ENCODE measurements at regions not wholly inside any gene's neighbourhood (a gene's known extent, or its start where the extent isn't known, plus 50 kb on each side); places are given as distances from the start of the nearest gene placed in this dataset.
"Not testable (repeated sequence)": the region's sequence is repeated elsewhere in the genome, so short reads cannot be mapped to it uniquely, and the experiment has no call there.

GRCh38 chr11:24171869-24172268 lies 325.0 kb upstream of the LUZP2 start:
- H3K4me3 ChIP-seq (ENCODE audit: low read length) = no peak overlapping the region
- H3K27me3 ChIP-seq (ENCODE audit: control insufficient read depth, insufficient read depth, low read length) = no peaks in the 10 kb centered on the region
- no peaks in the 10 kb centered on the region for H3K36me3 ChIP-seq (ENCODE audit: control insufficient read depth, insufficient read depth, low read length)
- H3K9ac ChIP-seq (ENCODE audit: low read length) = no peak overlapping the region
- H3K9me3 ChIP-seq (ENCODE audit: control insufficient read depth, low read length) = no peaks in the 10 kb centered on the region
- no peaks in the 10 kb centered on the region for H3K4me1 ChIP-seq (ENCODE audit: control insufficient read depth, insufficient read depth, low read length)

DNA sequence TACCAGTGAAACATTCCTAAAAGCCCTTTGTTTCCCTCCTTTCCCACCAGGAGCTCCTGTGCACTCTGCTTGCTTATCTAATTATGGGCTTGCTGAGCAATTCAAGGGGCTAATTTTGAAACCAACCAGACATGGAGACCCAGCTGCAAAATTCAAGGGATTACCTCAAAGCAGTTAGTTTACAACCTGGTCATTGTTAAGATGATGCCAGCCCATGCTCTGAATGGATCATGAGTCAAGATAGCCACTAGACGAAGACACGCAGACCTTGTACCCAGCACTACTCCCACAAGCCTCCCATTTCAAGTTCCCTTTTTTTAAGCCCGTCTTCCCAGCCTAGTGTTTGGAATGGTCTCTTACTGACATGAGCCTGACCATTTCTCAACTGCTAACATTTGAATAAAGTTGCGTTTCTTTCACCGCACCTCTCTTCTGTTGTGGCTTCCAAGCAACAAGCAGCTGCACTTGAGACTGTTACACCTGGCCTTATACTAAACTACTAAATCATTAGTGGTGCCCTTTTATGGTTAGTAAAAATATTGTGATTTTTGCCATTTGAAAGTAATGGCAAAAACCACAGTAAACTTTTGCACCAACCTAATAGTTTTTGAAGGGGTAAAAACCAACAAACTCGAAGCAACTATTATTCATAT lies 315.3 kb upstream of the LUZP2 start:
- no peaks in the 10 kb centered on the region for H3K36me3 ChIP-seq (ENCODE audit: control insufficient read depth, insufficient read depth, low read length)
- H3K9ac ChIP-seq (ENCODE audit: low read length) = no peak overlapping the region
- no peaks in the 10 kb centered on the region for H3K27me3 ChIP-seq (ENCODE audit: control insufficient read depth, insufficient read depth, low read length)
- no peak overlapping the region for H3K4me3 ChIP-seq (ENCODE audit: low read length)
- no peaks in the 10 kb centered on the region for H3K4me1 ChIP-seq (ENCODE audit: control insufficient read depth, insufficient read depth, low read length)
- no peaks in the 10 kb centered on the region for H3K9me3 ChIP-seq (ENCODE audit: control insufficient read depth, low read length)

DNA sequence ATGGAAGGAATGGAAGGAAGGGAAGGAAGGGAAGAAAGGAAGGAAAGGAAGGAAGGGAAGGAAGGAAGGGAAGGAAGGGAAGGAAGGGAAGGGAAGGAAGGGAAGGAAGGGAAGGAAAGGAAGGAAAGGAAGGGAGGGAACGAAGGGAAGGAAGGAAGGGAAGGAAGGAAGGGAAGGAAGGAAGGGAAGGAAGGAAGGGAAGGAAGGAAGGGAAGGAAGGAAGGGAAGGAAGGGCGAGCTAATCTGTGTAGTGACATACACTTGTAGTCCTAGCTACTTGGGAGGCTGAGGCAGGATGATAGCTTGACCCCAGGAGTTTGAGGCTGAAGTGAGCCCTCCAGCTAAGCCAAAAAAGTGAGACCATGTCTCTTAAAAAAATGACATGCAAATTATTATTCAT lies 311.3 kb upstream of the LUZP2 start:
- not testable (repeated sequence) for H3K27me3 ChIP-seq (ENCODE audit: control insufficient read depth, insufficient read depth, low read length); H3K36me3 ChIP-seq (ENCODE audit: control insufficient read depth, insufficient read depth, low read length); H3K4me1 ChIP-seq (ENCODE audit: control insufficient read depth, insufficient read depth, low read length); H3K9ac ChIP-seq (ENCODE audit: low read length); H3K9me3 ChIP-seq (ENCODE audit: control insufficient read depth, low read length); H3K4me3 ChIP-seq (ENCODE audit: low read length)

GRCh38 chr11:24196733-24197132 lies 300.1 kb upstream of the LUZP2 start:
- H3K9ac ChIP-seq (ENCODE audit: low read length) = no peak overlapping the region
- H3K9me3 ChIP-seq (ENCODE audit: control insufficient read depth, low read length) = no peaks in the 10 kb centered on the region

GRCh38 chr11:24198481-24198880 lies 298.4 kb upstream of the LUZP2 start:
- no peaks in the 10 kb centered on the region for H3K4me1 ChIP-seq (ENCODE audit: control insufficient read depth, insufficient read depth, low read length)
- H3K9ac ChIP-seq (ENCODE audit: low read length) = no peak overlapping the region
- H3K36me3 ChIP-seq (ENCODE audit: control insufficient read depth, insufficient read depth, low read length) = no peaks in the 10 kb centered on the region
- no peaks in the 10 kb centered on the region for H3K9me3 ChIP-seq (ENCODE audit: control insufficient read depth, low read length)
- H3K27me3 ChIP-seq (ENCODE audit: control insufficient read depth, insufficient read depth, low read length) = no peaks in the 10 kb centered on the region
- no peak overlapping the region for H3K4me3 ChIP-seq (ENCODE audit: low read length)

More at GRCh38 chr11:24196733-24197132, 300.1 kb upstream of the LUZP2 start:
- H3K36me3 ChIP-seq (ENCODE audit: control insufficient read depth, insufficient read depth, low read length) = no peaks in the 10 kb centered on the region
- no peak overlapping the region for H3K4me3 ChIP-seq (ENCODE audit: low read length)
- H3K4me1 ChIP-seq (ENCODE audit: control insufficient read depth, insufficient read depth, low read length) = no peaks in the 10 kb centered on the region
- H3K27me3 ChIP-seq (ENCODE audit: control insufficient read depth, insufficient read depth, low read length) = no peaks in the 10 kb centered on the region

DNA sequence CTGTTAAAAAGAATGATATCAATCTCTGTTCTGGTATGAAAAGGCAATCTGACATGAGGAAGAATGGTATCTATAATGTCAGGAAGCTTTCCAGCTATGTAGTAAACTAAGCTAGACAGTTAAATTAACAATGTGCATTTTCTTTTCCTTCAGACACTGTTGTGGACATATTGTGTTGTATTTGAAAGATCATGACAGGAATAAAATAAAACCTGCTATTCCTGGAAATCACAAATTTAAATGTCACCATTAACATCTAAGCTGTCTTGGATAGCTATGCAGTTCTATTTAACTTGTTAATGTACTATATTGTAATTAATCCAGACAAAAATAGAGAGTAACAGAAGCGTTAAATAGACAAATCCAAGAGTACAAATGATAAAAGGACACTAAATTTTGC lies 297.4 kb upstream of the LUZP2 start:
- H3K27me3 ChIP-seq (ENCODE audit: control insufficient read depth, insufficient read depth, low read length) = no peaks in the 10 kb centered on the region
- H3K36me3 ChIP-seq (ENCODE audit: control insufficient read depth, insufficient read depth, low read length) = no peaks in the 10 kb centered on the region
- H3K4me1 ChIP-seq (ENCODE audit: control insufficient read depth, insufficient read depth, low read length) = no peaks in the 10 kb centered on the region
- no peak overlapping the region for H3K9ac ChIP-seq (ENCODE audit: low read length)
- H3K4me3 ChIP-seq (ENCODE audit: low read length) = no peak overlapping the region
- H3K9me3 ChIP-seq (ENCODE audit: control insufficient read depth, low read length) = no peaks in the 10 kb centered on the region

- H3K9ac ChIP-seq (ENCODE audit: low read length) = no peak overlapping the region
- H3K9me3 ChIP-seq (ENCODE audit: control insufficient read depth, low read length) = no peaks in the 10 kb centered on the region
- no peaks in the 10 kb centered on the region for H3K27me3 ChIP-seq (ENCODE audit: control insufficient read depth, insufficient read depth, low read length)
- no peaks in the 10 kb centered on the region for H3K4me1 ChIP-seq (ENCODE audit: control insufficient read depth, insufficient read depth, low read length)
- no peaks in the 10 kb centered on the region for H3K36me3 ChIP-seq (ENCODE audit: control insufficient read depth, insufficient read depth, low read length)
- no peak overlapping the region for H3K4me3 ChIP-seq (ENCODE audit: low read length)
Measured at GRCh38 chr11:24206030-24206429, 290.8 kb upstream of the LUZP2 start.

DNA sequence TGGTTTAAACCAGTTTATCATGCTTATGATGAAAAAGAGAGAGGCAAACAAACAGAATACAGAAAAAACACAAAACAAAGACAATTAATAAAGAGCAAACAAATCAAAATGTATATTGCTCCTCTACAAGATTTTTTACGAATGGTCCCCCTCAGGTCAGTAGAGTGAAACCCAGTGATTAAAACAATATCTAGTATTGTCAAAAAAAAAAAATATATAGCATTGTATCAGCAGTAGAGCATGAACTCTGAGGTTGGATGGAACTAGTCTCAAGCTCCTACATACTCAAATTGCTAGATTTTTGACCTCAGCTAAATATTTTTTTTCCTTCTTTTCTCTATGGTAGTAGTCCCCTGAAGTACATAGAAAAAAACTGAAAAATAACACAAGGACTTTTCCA lies 290.3 kb upstream of the LUZP2 start:
- Histone ChIP-seq H3K27me3 (ENCODE audit: control insufficient read depth, insufficient read depth, low read length) (no peaks in the 10 kb centered on the region), H3K9me3 (ENCODE audit: control insufficient read depth, low read length) (no peaks in the 10 kb centered on the region), H3K36me3 (ENCODE audit: control insufficient read depth, insufficient read depth, low read length) (no peaks in the 10 kb centered on the region), H3K4me1 (ENCODE audit: control insufficient read depth, insufficient read depth, low read length) (no peaks in the 10 kb centered on the region), H3K9ac (ENCODE audit: low read length) (no peak overlapping the region), H3K4me3 (ENCODE audit: low read length) (no peak overlapping the region)

DNA sequence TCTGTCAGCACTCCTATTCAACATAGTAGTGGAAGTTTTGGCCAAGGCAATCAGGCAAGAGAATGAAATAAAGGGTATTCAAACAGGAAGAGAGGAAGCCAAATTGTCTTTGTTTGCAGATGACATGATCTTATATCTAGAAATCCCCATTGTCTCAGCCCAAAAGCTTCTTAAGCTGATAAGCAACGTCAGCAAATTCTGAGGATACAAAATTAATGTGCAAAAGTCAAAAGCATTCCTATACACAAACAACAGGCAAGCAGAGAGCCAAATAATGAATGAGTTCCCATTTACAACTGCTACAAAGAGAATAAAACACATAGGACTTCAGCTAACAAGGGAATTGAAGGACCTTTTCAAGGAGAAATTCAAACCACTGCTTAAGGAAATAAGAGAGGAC lies 280.4 kb upstream of the LUZP2 start:
- H3K9ac ChIP-seq (ENCODE audit: low read length) = no peak overlapping the region
- no peaks in the 10 kb centered on the region for H3K27me3 ChIP-seq (ENCODE audit: control insufficient read depth, insufficient read depth, low read length)
- no peaks in the 10 kb centered on the region for H3K9me3 ChIP-seq (ENCODE audit: control insufficient read depth, low read length)
- no peak overlapping the region for H3K4me3 ChIP-seq (ENCODE audit: low read length)
- H3K36me3 ChIP-seq (ENCODE audit: control insufficient read depth, insufficient read depth, low read length) = no peaks in the 10 kb centered on the region
- H3K4me1 ChIP-seq (ENCODE audit: control insufficient read depth, insufficient read depth, low read length) = no peaks in the 10 kb centered on the region

DNA sequence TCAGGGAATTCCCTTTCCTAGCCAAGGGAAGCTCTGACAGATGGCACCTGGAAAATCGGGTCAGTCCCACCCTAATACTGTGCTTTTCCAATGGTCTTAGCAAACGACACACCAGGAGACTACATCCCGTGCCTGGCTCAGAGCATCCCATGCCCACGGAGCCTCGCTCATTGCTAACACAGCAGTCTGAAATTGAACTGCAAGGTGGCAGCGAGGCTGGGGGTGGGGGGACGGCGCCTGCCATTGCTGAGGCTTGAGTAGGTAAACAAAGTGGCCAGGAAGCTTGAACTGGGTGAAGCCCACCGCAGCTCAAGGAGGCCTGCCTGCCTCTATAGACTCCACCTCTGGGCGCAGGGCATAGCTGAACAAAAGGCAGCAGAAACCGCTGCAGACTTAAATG lies 279.5 kb upstream of the LUZP2 start:
- not testable (repeated sequence) for H3K9me3 ChIP-seq (ENCODE audit: control insufficient read depth, low read length); H3K36me3 ChIP-seq (ENCODE audit: control insufficient read depth, insufficient read depth, low read length); H3K4me1 ChIP-seq (ENCODE audit: control insufficient read depth, insufficient read depth, low read length); H3K27me3 ChIP-seq (ENCODE audit: control insufficient read depth, insufficient read depth, low read length); H3K9ac ChIP-seq (ENCODE audit: low read length); H3K4me3 ChIP-seq (ENCODE audit: low read length)

DNA sequence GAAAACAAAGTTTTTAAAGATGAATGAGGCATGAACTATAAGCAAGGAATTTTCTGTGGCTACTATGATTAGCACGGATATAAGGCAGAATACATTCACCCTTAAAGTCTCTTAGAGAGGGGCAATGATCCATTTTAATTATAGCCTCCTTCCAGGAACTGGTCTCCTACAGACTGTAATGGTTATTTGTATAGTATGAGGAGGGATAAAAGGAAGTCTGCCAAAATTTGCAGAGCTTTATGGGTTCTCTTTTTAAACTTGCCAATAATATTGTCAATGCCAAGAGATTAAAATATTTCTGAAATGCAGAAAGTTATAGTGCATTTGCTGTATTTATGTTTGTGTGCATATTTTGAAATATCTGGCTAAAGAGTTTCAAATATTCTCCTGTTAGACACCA lies 271.4 kb upstream of the LUZP2 start:
- Histone ChIP-seq H3K36me3 (ENCODE audit: control insufficient read depth, insufficient read depth, low read length) (no peaks in the 10 kb centered on the region), H3K4me1 (ENCODE audit: control insufficient read depth, insufficient read depth, low read length) (peaks cover 11% of the 10 kb centered on the region), H3K9ac (ENCODE audit: low read length) (no peak overlapping the region), H3K9me3 (ENCODE audit: control insufficient read depth, low read length) (no peaks in the 10 kb centered on the region), H3K27me3 (ENCODE audit: control insufficient read depth, insufficient read depth, low read length) (no peaks in the 10 kb centered on the region), H3K4me3 (ENCODE audit: low read length) (no peak overlapping the region)

DNA sequence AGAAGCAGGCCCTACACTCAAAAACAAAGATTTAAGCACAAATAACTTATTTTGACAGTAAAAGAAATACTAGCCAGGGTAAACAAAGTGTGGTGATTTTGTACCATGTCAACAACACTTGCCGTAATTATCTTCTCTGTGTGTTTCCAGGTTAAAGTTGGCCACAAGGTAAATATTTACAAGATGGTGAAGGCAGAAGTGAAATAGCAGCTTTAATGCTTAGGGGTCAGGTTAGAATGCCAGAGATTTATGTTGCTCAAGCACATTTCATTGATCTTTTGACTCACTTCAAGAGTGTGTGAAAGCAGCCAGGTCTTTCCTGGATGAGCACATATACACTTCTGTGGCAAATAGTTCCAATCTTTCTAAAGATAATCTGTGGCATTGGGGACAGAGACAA lies 270.2 kb upstream of the LUZP2 start:
- Histone ChIP-seq H3K9me3 (ENCODE audit: control insufficient read depth, low read length) (no peaks in the 10 kb centered on the region), H3K36me3 (ENCODE audit: control insufficient read depth, insufficient read depth, low read length) (no peaks in the 10 kb centered on the region), H3K9ac (ENCODE audit: low read length) (no peak overlapping the region), H3K4me3 (ENCODE audit: low read length) (no peak overlapping the region), H3K27me3 (ENCODE audit: control insufficient read depth, insufficient read depth, low read length) (no peaks in the 10 kb centered on the region), H3K4me1 (ENCODE audit: control insufficient read depth, insufficient read depth, low read length) (peaks cover 11% of the 10 kb centered on the region)

DNA sequence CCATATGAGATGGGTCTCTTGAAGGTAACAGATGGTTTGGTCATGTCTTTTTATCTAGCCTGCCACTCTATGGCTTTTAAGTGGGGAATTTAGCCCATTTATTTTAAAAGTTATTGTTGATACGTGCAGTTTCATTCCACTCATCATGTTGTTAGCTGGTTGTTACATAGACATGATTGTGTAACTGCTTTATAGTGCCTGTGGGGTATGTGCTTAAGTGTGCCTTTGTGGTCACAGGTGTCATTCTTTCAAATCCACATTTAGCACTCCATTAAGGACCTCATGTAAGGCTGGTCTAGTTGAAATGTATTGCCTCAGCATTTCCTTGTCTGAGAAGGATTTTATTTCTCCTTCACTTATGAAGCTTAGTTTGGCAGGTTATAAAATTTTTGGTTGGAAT lies 263.8 kb upstream of the LUZP2 start:
- H3K27me3 ChIP-seq (ENCODE audit: control insufficient read depth, insufficient read depth, low read length) = no peaks in the 10 kb centered on the region
- H3K36me3 ChIP-seq (ENCODE audit: control insufficient read depth, insufficient read depth, low read length) = no peaks in the 10 kb centered on the region
- H3K9ac ChIP-seq (ENCODE audit: low read length) = no peak overlapping the region
- H3K4me1 ChIP-seq (ENCODE audit: control insufficient read depth, insufficient read depth, low read length) = peaks cover 15% of the 10 kb centered on the region
- no peaks in the 10 kb centered on the region for H3K9me3 ChIP-seq (ENCODE audit: control insufficient read depth, low read length)
- no peak overlapping the region for H3K4me3 ChIP-seq (ENCODE audit: low read length)

Data from mucosa of stomach (tissue), 1 donor.